ENCODE measurements at regions not wholly inside any gene's neighbourhood (a gene's known extent, or its start where the extent isn't known, plus 50 kb on each side); places are given as distances from the start of the nearest gene placed in this dataset.
"Not testable (repeated sequence)": the region's sequence is repeated elsewhere in the genome, so short reads cannot be mapped to it uniquely, and the experiment has no call there.

- not testable (repeated sequence) for DNase-seq
Observed at GRCh38 chr3:59494969-59495368, 445.1 kb upstream of the CFAP20DC start.

GRCh38 chr3:59486520-59486919, 436.7 kb upstream of the CFAP20DC start:
- DNase-seq, result no peak

DNA sequence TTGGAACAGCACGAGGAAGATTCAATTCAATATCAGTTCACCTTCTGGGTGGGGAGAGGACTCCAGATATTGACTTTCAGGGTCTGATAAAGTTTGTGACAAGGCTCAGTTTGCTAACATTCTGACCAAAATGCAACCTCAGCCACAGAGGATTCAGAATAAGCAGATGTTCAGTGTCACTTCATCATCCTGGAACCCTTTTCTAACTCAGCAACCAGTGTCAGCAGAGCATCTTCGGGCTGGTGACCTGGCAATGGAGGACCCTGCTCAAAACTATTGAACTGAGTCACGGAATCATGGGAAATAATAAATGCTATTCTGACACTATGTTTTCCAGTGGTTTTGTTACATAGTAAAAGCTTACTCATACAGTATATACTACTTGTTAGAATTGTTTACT, 433.4 kb upstream of the CFAP20DC start:
- DNase-seq, result no peak

DNA sequence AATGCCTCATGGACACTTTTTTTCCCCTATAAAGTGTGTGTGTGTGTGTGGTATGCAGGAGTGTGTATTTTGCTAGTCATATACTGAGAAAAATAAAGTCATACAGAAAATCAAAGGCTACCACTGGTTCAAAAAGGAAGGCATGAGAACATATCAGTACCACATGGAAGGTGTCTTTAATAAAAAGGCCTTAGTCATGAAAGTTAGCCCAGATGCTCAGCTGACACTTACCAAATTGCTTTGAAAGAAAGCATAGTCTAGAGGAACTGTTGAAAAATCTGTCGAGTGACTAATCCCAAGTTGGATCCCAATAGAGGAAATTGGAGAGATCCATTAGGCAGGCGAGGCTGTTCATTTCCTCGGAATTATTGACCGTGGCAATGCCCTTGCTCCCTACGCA, 432.9 kb upstream of the CFAP20DC start:
- no peak for DNase-seq

DNA sequence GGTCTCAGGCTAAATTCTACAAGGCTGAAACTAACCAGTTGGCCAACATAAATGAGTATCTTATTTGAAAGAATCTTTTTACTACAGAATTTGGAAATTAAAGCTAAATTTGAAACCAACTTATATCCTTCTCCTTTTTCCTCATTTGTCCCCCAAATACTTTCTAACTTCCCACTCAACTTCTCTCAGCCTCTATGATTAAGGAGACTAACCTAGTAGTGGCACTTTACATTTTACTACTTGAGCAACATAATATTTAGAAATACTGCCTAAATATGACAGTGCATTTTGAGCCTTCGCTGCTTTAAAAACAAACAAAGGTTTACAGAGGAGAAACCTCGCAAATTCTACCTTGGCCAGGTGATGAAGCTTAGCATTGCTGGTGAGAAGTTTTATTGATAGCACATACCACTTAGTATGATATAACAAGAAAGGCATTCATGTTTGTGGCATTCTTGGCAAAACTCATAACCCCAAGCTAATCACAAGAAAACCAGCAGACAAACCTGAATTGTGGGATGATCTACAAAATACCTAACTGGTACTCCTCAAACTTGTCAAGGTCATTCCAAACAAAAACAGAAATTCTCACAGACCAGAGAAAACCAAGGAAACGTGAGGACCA, 432.1 kb upstream of the CFAP20DC start:
- DNase-seq, result no peak

DNA sequence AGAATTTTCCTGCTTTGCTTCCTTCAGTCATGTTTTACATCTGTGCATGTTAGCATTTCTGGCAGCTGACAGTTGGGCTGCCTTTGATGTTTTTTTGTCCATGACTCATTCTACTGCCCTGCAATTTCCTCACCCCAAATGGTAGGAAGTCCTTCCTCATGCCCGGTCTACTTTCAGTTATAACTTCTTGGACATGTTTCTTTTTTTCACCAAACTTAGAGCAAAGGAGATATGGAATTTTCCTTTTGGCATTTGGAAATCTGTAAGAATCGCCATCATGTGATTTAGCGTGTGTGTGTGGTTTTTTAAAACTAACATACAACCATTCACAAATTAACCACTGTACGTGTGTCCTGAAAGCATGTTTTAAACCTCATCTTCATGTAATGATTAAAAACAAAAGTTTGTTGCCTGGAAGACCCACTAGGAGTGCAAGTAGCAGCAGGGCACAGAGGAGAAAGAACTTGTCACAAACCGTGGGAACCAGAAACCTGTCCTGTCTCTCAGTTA, 430.7 kb upstream of the CFAP20DC start:
- DNase-seq, result no peak

DNA sequence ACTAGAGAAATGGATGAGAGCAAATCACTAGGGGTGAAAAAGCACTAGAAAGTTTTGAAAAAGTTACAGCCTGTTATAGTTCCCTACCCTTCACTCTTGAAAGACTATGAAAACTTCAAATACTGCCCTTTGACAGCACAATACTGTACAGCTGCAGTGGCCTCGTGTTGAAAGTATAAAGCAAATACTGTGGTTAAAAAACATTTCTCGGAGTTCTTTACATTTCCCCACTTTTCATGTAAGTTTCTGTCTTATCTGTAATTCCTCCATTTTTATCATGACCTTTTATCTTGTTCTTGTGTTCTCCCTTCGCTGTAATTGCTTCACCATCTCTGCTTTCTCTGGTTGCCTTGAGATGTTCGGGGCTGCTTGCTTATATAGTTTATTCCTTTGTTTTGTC, 423.8 kb upstream of the CFAP20DC start:
- no peak for DNase-seq

DNA sequence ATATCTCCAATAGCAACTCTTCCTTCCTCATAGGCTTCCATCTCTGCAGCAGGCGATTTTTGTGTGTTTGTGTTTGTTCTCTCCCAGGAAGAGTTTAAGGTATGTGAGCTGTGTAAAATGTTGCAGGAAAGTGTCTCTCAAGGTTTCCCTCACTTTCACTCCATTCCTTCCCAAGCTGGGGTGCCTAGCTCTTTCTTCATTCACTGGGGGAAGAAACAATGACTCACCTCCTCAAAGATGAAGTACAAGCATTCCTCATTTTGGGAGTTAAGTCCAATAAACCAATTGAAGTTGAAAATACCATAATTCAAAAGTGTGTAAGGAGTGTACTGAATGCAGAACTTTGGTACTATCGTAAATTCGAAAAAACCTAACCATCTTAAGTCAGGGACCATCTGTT, 422.7 kb upstream of the CFAP20DC start:
- no peak for DNase-seq

- no peak for DNase-seq
Observed at GRCh38 chr3:59469948-59470723, 420.3 kb upstream of the CFAP20DC start.

- DNase-seq, result no peak
Observed at GRCh38 chr3:59467476-59467875, 417.7 kb upstream of the CFAP20DC start.

- no peak for DNase-seq
Observed at GRCh38 chr3:59464187-59464586, 414.4 kb upstream of the CFAP20DC start.

DNA sequence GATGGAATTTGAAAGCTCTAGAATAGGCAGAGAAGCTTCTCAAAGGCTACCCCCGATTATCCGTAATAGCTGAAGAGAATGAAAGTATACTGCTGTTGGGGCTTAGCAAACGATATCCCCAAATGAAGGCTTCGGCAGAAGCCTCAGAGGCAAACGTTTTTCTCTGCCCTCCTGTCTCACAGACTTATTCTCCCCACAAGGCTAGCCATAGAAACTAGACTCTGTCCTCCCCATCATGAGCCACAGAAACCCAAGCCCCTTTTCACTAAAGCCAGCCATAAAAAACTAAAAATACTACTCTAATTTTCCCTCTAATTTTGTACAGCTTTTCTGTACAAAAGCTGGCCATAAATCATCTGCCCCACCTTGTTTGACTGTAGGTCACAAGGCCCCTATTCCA, 413.4 kb upstream of the CFAP20DC start:
- DNase-seq, result no peak

DNA sequence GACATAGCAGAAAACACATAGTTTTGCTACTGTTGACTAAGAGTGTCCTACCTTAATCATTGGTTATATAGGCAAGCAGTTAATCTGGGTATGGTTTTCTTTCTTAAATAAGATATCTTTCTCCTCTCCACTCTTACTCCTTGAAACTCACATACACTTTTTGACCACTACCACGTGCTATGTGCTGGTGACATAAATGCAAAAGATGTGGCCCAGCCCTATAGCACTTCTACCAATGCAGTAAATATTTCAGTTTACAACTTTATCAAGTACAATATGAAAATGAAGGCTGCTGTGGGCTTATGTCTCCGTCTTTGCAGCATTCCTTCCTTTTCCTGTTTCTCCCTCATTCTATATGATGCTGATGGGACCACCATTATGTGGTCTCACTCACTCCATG, 410.2 kb upstream of the CFAP20DC start:
- no peak for DNase-seq

DNA sequence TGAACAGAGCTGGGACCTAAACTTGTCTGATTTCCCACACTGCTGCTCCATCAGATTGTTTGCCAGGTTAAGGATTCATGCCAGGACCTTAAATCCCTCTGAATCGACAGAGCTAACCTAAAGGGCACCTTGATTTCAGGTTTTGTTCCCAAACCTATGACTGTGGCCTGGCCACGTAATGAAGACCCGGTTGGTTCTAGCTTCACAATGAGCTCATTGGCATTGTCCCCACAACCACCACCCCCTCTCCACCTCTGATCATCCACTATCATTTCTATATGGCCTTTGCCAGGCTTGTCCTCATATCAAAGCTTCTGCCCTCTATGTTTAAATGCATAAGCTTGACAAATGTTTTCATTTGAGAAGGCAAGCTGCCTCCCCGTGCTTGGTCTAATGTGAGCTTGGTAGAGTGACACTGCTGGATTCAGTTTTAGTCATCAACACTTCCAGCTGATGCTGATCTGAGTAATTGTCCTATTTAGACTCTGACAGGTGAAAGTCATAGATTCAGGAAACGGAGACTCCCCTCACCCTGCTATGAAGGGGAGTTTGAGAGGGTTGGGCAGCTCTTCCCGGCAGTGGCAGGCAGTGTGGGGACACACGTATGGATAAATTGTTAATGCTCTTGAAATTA, 407.1 kb upstream of the CFAP20DC start:
- no peak for DNase-seq

GRCh38 chr3:59451800-59452746, 402.2 kb upstream of the CFAP20DC start:
- DNase-seq, result no peak

DNA sequence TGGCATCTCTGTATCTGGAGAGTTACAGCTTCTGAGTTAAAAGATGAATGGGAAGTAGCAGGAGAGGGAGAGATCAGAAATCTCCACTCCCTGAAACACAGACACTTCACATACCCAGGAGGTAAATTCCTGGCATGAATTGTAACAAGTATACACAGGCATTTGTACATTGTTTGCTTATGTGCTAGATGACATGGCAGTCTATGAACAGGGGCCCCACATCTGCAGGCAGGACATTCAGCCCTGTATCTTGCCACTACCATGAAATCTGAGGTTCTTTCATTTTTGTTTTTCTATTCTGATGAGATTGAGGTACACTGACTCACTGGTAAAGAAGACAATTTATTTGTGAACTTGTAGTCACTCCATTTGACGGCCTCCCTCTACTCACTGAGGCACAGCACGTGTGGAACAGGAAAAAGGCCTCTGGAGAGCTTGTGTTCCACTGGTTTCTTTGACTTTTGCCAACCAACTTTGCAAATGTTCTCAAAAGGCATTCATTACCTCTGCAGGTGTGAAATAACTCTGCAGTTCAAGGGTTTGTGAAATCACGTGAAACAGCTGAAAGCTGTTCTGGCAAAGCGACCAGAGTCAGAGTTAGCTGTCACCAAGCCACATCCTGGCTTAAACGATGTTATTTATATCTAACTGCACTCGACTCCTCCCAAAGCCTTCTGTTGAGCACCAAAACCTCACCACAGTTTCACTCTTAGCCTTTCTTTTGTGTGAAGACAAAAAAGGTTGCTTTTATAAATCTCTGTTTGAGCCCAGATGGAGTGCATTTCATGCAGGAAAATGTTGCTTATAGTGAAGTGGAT, 401.3 kb upstream of the CFAP20DC start:
- no peak for DNase-seq

DNA sequence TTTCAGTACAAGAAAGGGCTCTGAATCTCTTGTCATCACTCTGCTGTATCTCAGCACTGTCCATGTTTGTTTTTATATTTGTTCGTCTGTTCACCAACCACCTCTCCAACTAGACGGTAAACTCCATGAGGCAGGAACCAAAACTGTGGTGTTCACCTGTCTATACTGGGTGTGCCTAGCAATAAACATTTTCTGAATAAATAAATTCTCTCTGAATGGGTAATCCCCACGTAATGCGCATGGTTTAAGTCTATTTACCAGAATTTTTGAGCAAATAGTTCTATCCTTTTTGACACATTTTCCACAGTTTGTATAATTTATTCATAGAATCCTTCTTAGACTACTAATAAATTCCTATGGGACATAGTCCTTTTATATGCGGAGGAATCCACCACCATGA, 400.6 kb upstream of the CFAP20DC start:
- no peak for DNase-seq

- no peak for DNase-seq
Observed at GRCh38 chr3:59446775-59447465, 397.1 kb upstream of the CFAP20DC start.

GRCh38 chr3:59444676-59445075, 394.9 kb upstream of the CFAP20DC start:
- no peak for DNase-seq

DNA sequence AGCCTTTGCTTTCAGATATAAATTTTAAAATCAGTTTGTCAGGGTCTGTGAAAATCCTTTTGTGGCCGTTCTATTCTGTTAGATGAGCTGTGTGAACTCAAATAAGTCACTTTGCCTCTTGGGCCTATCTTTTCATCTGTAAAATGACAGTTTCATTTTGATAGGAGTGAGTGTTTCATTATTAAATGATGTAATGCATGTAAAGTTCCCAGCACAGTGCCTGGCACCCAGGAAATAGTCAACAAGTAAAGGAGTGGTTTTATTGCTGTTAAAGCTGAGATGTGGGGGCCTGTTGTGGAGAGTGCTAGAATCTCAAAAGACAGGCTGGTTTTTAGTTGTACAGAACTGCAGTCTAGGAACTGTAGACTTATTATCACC, 394.5 kb upstream of the CFAP20DC start:
- DNase-seq, result no peak

DNA sequence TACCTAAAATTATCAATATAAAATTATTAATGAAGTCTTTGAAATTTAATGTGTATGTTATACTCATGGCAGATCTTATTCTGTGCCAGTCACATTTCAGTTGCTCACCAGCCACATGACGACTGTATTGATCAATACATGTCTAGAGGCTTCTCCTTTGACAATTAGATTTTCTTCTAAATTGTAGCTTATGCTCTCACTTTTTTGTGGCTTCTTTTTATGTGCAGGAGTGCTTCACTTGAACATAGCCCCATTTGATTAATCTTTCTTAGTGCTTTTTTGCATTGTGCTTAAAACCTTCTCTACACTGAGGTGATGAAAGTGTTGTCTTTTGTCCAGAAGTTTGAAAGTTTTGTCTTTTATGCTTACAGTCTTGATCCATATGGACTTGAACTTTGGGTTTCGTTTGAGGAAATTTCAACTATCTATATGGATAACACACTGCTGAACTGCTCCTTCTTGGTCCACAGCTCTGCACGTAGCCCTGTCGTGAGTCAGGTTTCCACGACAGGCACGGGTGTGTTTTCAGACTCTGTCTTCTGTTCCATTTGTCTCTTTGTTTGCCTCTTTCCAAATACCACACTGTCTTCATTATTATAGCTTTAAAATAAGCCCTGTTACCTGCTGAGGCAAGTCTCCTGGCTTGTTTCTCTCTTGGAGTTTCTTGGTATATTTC, 393.9 kb upstream of the CFAP20DC start:
- DNase-seq, result no peak
